ENCODE measurements at regions not wholly inside any gene's neighbourhood (a gene's known extent, or its start where the extent isn't known, plus 50 kb on each side); places are given as distances from the start of the nearest gene placed in this dataset.
"Not testable (repeated sequence)": the region's sequence is repeated elsewhere in the genome, so short reads cannot be mapped to it uniquely, and the experiment has no call there.

GRCh38 chr6:74287932-74288331, 591.9 kb downstream of the CD109 start:
- no peak for DNase-seq (ENCODE audit: low read depth in 2 of 2)

GRCh38 chr6:74287441-74287840, 591.4 kb downstream of the CD109 start:
- DNase-seq (ENCODE audit: low read depth in 2 of 2): no peak

DNA sequence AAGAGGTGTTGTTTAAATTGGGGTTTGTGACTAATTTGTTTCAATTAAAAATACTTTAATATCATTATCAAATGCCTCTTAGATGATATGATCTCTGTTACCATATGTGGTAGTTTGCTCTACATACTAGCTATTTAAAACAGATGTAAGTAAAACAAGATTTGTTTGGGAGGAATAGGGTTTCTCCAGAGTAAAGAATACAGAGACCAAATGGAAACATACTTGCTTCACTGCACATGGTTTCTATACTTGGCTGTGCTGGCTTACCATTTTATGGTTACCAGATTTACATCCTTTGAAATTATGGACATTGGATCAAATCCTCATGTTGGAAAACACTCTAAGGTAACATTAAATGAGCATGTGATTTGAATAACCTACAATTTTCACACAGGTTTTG, 588.3 kb downstream of the CD109 start:
- peak; percentile 23 to 42 for DNase-seq (ENCODE audit: low read depth in 2 of 2)

DNA sequence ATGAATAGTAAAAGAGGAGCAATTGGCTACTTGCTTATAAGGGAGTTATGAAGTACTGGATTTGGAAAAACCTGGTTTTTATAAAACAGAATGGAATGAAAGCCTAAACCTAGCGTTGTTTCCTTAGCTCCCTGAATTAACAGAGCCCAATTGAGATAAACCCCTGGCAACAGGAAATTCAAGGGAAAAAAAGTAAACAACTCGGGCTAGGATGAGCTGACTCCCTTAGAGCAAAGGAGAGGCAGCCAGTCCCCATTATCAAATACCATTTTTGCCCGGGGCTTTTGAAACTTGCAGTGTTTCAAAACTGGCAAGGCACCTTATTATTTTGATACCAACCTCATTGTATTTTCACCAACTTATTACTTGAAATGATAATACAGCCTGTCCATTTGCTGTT, 587.5 kb downstream of the CD109 start:
- no peak for DNase-seq (ENCODE audit: low read depth in 2 of 2)

- no peak for DNase-seq (ENCODE audit: low read depth in 2 of 2)
Measured at GRCh38 chr6:74282143-74282689, 586.2 kb downstream of the CD109 start.

GRCh38 chr6:74280130-74280692, 584.2 kb downstream of the CD109 start:
- DNase-seq (ENCODE audit: low read depth in 2 of 2): no peak

DNA sequence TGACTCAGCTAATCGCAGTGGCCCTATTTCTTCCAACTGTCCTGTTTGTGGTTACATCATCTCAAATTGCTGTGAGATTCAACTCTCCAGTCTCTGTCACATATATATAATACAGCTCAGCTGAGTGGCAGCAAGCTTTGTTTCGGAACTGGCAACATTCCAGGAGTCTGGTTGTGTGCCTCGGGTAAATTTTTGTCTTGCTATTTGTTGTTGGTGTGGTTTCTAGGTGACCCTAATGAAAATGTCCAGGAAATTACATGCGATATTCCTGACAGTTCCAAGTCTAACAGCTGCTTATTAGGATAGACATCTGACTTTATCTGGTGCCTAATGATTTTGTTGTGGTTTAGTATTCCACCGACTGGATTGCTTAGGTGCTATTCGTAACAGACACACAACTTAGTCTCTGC, 581.8 kb downstream of the CD109 start:
- DNase-seq (ENCODE audit: low read depth in 2 of 2): no peak

GRCh38 chr6:74273541-74273940, 577.5 kb downstream of the CD109 start:
- no peak for DNase-seq (ENCODE audit: low read depth in 2 of 2)

DNA sequence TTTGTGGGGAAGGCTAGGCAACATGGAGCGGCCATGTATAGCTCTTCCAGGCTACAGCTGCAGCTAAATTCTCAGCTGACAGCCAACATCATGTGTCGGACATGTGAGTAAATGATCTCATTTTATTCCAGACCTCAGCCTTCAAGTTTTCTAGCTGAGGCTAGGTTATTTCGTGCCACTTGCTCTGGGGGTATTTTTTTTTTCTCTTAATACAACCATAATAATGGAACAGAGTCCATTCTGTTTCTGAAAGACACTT, 573.5 kb downstream of the CD109 start:
- no peak for DNase-seq (ENCODE audit: low read depth in 2 of 2)

- DNase-seq (ENCODE audit: low read depth in 2 of 2): no peak
Measured at GRCh38 chr6:74268815-74269599, 573.0 kb downstream of the CD109 start.

DNA sequence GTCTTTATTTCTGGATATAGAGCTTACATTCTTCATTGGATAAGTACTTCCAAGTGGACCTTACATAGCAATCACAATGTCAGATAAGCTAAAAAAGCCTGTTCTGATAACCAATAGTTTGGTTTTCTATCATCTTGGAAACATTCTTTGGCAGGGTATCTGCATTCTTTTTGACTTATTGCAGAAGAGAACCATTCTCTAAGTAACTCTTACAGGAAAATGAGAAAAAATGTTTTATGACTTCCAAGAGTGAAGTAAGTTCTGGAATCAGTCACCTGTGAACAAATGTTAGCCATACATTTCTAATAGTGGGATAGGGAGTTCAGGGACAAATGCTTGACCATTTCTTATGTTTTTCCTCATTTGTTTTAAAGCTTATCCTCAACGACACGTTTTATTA, 564.0 kb downstream of the CD109 start:
- no peak for DNase-seq (ENCODE audit: low read depth in 2 of 2)

- no peak for DNase-seq (ENCODE audit: low read depth in 2 of 2)
Measured at GRCh38 chr6:74256781-74257180, 560.8 kb downstream of the CD109 start.

DNA sequence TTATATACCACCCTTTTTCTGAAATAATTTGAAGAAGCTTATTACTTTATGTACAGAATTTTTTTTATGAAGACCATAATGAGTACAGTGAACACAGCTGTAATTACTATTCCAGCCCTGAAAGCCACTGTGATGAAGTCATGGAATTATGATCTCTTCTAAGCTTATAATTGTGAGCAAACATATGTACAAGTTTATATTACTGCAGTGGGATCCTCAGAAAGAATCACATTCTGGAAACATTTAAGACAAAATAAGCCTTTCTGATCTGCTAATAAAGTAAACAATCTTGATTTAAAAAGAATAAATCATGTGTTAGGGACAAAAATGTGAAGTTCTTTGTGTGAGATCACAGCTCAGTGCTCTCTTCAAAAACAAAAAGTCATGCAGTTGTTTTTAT, 560.4 kb downstream of the CD109 start:
- DNase-seq (ENCODE audit: low read depth in 2 of 2): no peak

DNA sequence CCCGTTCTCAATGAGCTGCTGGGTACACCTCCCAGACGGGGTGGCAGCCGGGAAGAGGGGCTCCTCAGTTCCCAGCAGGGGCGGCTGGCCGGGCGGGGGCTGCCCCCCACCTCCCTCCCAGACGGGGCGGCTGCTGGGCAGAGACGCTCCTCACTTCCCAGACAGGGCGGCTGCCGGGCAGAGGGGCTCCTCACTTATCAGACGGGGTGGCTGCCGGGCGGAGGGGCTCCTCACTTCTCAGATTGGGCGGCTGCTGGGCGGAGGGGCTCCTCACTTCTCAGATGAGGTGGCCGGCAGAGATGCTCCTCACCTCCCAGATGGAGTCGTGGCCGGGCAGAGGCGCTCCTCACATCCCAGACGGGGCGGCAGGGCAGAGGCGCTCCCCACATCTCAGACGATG, 559.0 kb downstream of the CD109 start:
- not testable (repeated sequence) for DNase-seq (ENCODE audit: low read depth in 2 of 2)

- DNase-seq (ENCODE audit: low read depth in 2 of 2): not testable (repeated sequence)
Measured at GRCh38 chr6:74254147-74254546, 558.1 kb downstream of the CD109 start.

- DNase-seq (ENCODE audit: low read depth in 2 of 2): no peak
Measured at GRCh38 chr6:74253261-74253660, 557.3 kb downstream of the CD109 start.

DNA sequence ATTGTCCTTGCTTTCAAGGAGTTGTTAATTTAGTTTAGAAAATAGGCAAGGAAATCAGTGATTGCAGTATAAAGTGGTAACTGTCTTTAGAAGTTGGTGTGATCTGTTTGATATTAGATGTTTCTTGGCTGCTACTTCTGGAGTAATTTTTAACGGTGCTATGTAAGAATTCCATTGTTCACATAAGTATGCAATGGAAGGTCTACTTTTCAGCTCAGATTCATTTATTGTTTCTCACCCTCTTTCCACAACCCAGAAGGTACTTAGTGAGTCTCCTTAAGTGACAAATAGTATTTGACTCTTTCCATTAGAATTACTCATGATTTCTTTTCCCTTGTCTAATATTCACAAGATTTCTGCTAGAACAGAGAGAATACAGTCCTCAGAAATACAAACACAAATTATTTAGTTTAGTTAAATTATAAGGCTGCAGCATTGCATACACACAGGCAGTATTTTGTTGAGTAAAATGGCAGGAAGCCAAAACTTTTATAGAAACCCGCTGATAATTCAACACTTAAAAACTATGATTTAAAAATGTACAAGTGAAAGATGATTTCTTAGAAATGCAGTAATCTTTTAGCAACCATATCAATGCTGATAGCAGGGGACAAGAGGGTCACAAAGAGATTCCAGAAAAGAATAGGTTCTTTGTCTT, 554.3 kb downstream of the CD109 start:
- no peak for DNase-seq (ENCODE audit: low read depth in 2 of 2)

- DNase-seq (ENCODE audit: low read depth in 2 of 2): peak; percentile 49
Measured at GRCh38 chr6:74249658-74250057, 553.7 kb downstream of the CD109 start.

- no peak for DNase-seq (ENCODE audit: low read depth in 2 of 2)
Measured at GRCh38 chr6:74248966-74249365, 553.0 kb downstream of the CD109 start.

DNA sequence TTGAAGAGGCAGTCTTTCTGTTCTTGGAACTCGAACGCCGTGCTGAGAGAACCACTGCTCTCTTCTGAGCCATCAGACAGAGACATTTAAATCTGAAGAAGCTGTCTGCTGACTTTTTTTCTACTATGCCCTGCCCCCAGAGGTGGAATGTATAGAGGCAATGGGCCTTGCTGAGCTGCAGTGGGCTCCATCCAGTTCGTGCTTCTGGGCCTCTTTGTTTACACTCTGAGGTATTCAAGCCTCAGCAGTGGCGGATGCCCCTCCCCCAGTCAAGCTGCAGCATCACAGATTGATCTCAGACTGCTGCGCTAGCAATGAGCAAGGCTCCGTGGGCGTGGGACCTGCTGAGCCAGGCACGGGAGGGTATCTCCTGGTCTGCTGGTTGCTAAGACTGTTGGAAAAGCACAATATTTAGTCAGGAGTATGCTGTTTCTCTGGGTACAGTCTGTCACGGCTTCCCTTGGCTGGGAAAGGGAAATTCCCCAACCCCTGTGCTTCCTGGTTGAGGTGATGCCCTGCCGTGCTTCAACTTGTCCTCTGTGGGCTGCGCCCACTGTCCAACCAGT, 526.8 kb downstream of the CD109 start:
- DNase-seq (ENCODE audit: low read depth in 2 of 2): no peak

GRCh38 chr6:74213995-74214394, 518.0 kb downstream of the CD109 start:
- no peak for DNase-seq (ENCODE audit: low read depth in 2 of 2)

DNA sequence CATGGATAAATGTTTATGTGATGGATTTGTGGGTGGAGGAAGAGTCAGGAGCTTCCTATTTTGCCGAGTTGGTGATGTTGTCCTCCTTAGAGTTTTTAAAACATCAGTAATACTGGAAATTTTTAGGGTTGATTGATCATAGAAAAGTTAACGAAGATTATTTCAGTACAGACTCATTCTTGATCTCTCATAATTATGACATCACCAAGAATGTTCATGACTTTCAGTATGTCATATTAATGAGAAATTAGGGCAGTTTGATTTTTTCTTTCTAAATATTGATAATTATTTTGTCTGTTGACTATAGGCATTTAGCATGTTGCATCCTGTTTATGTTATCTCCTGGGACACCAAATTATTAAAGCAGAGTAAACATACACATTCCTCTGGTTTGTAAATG, 512.2 kb downstream of the CD109 start:
- DNase-seq (ENCODE audit: low read depth in 2 of 2): no peak

Data from fibroblast of skin of left quadriceps (primary cell).